Endothelial cell of umbilical vein (primary cell): ENCODE measurements at regions not wholly inside any gene's neighbourhood (a gene's known extent, or its start where the extent isn't known, plus 50 kb on each side); places are given as distances from the start of the nearest gene placed in this dataset.

Experiments used
- BruUV-seq: library from RNA; stranded (reverse); fragments of 400-500 nt; replicated peaks from 2 replicates; lab custom pipeline; 2021; lab: Mats Ljungman, UMichigan
- CTCF ChIA-PET: fragments of 300-600, 350-600 bp; sonication (Branson Sonifier 250); formaldehyde crosslinking; loops from one replicate; lab custom pipeline; 2021; ENCODE audit warnings: antibody characterized with exemption, inconsistent platforms; lab: Charles Lee
- POLR2A ChIA-PET: fragments of 300-600, 350-600 bp; sonication (Branson Sonifier 250); formaldehyde crosslinking; loops from one replicate; lab custom pipeline; 2021; ENCODE audit warnings: antibody characterized with exemption, inconsistent platforms; lab: Charles Lee
- DNase-seq: peaks from one replicate; pipeline ENCODE4 v3.0.0-alpha.2; 2011; ENCODE audit warnings: low read depth, low spot score
- FAIRE-seq: peaks from 2 replicates; lab custom pipeline; 2011; peaks lifted over from hg19 to GRCh38; lab: Jason Lieb, UNC
- H2AFZ ChIP-seq: 2 replicates; pipeline ENCODE4 v1.6.0; 2012; ENCODE audit warnings: low read depth, low read length, control low read depth, inconsistent platforms
- H3K27ac ChIP-seq: 2 replicates; pipeline ENCODE4 v1.5.1; 2011; ENCODE audit warnings: low read depth, mild to moderate bottlenecking, control low read depth, low read length, moderate library complexity; ENCODE audit not compliant: insufficient read depth
- H3K27me3 ChIP-seq, 2 experiments: 2 replicates each; pipeline versions ENCODE4 v1.6.0 to v1.6.1; 2011; ENCODE audit warnings: low read length in 2 of 2, mixed read lengths in 1 of 2; ENCODE audit not compliant: control insufficient read depth in 2 of 2, insufficient read depth in 2 of 2
- H3K36me3 ChIP-seq, 2 experiments: 2 replicates in 1 of 2; 3 replicates in 1 of 2; pipeline ENCODE4 v1.5.1; 2011; ENCODE audit warnings: low read length in 2 of 2, mild to moderate bottlenecking in 1 of 2, moderate library complexity in 1 of 2; ENCODE audit not compliant: control insufficient read depth in 2 of 2, insufficient read depth in 2 of 2; ENCODE audit errors: extremely low read depth in 1 of 2
- H3K4me1 ChIP-seq: 3 replicates; pipeline ENCODE4 v1.5.1; 2011; ENCODE audit warnings: mild to moderate bottlenecking, low read length; ENCODE audit not compliant: control insufficient read depth, insufficient read depth; ENCODE audit errors: extremely low read depth
- H3K4me2 ChIP-seq: 2 replicates; pipeline ENCODE4 v1.6.1; 2011; ENCODE audit warnings: low read length, control low read depth, mixed read lengths; ENCODE audit not compliant: insufficient read depth
- H3K4me3 ChIP-seq, 3 experiments: fragments of 200-600 bp in 1 of 3; sonication (generic), shearing (Covaris generic) in 1 of 3; replicated peaks in 1 of 3; 2 replicates each; pipeline ENCODE4 v1.5.1; 2011 to 2016; ENCODE audit warnings: control low read depth in 3 of 3, low read length in 3 of 3, mild to moderate bottlenecking in 2 of 3, inconsistent platforms in 1 of 3, low read depth in 1 of 3, moderate library complexity in 1 of 3; ENCODE audit not compliant: insufficient read depth in 1 of 3
- H3K79me2 ChIP-seq: 2 replicates; pipeline ENCODE4 v1.6.0; 2012; ENCODE audit warnings: low read length, inconsistent platforms; ENCODE audit not compliant: control insufficient read depth, insufficient read depth
- H3K9ac ChIP-seq: replicated peaks from 2 replicates; pipeline ENCODE3; 2011; ENCODE audit warnings: low read length, control low read depth; ENCODE audit not compliant: insufficient read depth; ENCODE audit errors: extremely low read depth
- H3K9me1 ChIP-seq: replicated peaks from 3 replicates; pipeline ENCODE4 v1.6.0; 2011; ENCODE audit warnings: mild to moderate bottlenecking, low read length; ENCODE audit not compliant: control insufficient read depth, insufficient read depth; ENCODE audit errors: extremely low read depth
- H3K9me3 ChIP-seq: replicated peaks from 2 replicates; pipeline ENCODE4 v1.5.1; 2012; ENCODE audit warnings: low read length, inconsistent platforms; ENCODE audit not compliant: control insufficient read depth, insufficient read depth
- H4K20me1 ChIP-seq: replicated peaks from 2 replicates; pipeline ENCODE3; 2011; ENCODE audit warnings: mild to moderate bottlenecking, low read length; ENCODE audit not compliant: control insufficient read depth, insufficient read depth; ENCODE audit errors: extremely low read depth
- CTCF ChIP-seq, 2 donors: IDR thresholded peaks; 1 replicate in 1 of 2; 2 replicates in 1 of 2; pipeline ENCODE4 v1.5.1; 2011; ENCODE audit warnings: low read length in 2 of 2, mild to moderate bottlenecking in 2 of 2, moderate library complexity in 2 of 2, control low read depth in 1 of 2, inconsistent platforms in 1 of 2, low read depth in 1 of 2; ENCODE audit not compliant: insufficient read depth in 1 of 2; ENCODE audit errors: extremely low read depth in 1 of 2
- EZH2 ChIP-seq: IDR thresholded peaks from 2 replicates; pipeline ENCODE4 v1.6.1; 2012; ENCODE audit warnings: borderline replicate concordance, low read depth, mild to moderate bottlenecking, moderate library complexity, low read length, inconsistent platforms; ENCODE audit not compliant: severe bottlenecking
- FOS ChIP-seq: IDR thresholded peaks from 2 replicates; pipeline ENCODE4 v1.6.1; 2011; ENCODE audit warnings: mild to moderate bottlenecking, low read length, moderate library complexity, borderline replicate concordance; ENCODE audit not compliant: insufficient read depth
- GATA2 ChIP-seq: IDR thresholded peaks from 2 replicates; pipeline ENCODE4 v1.7.0; 2011; ENCODE audit warnings: low read depth, mild to moderate bottlenecking, moderate library complexity, mixed read lengths, low read length; ENCODE audit not compliant: insufficient read length, insufficient read depth
- JUN ChIP-seq: IDR thresholded peaks from 2 replicates; pipeline ENCODE4 v1.6.1; 2011; ENCODE audit warnings: borderline replicate concordance, low read depth; ENCODE audit not compliant: insufficient read length, insufficient read depth
- MYC ChIP-seq: IDR thresholded peaks from one replicate; pipeline ENCODE4 v1.6.1; 2011; ENCODE audit warnings: mild to moderate bottlenecking, low read depth, low read length
- POLR2A ChIP-seq: IDR thresholded peaks from 2 replicates; pipeline ENCODE4 v1.6.1; 2012; ENCODE audit warnings: low read depth, mild to moderate bottlenecking, control low read depth, low read length
- POLR2AphosphoS5 ChIP-seq: IDR thresholded peaks from 2 replicates; pipeline ENCODE4 v1.6.1; 2012; ENCODE audit warnings: low read depth, mild to moderate bottlenecking, control low read depth, low read length, moderate library complexity; ENCODE audit not compliant: insufficient read depth
- dilution Hi-C: fragments of 300-500 bp; cut with MboI; formaldehyde crosslinking; loops from one replicate; pipeline ENCODE4 v1.15.0; 2019; ENCODE audit warnings: low sequenced_read_pairs; ENCODE audit not compliant: extremely low pct_ligation_motif_present
- intact Hi-C: fragments of 100-400 bp; cut with micrococcal nuclease; formaldehyde crosslinking; loops from one replicate; pipeline ENCODE4 v1.10.0; 2022
- TF ChIP-seq, protein P1 (sequence below): IDR thresholded peaks from 2 replicates; pipeline ENCODE4 v1.6.1; 2011; ENCODE audit not compliant: insufficient read depth, insufficient read length

- H3K9ac ChIP-seq, result no peak overlapping the region
- DNase-seq, result no peak
- ChIA-PET CTCF (no interaction called here), POLR2A (no interaction called here)
- H3K4me1 ChIP-seq, result no peaks in the 10 kb centered on the region
- no peak overlapping the region for H3K4me3 ChIP-seq
- no peak for FAIRE-seq
- no peaks in the 10 kb centered on the region for H4K20me1 ChIP-seq
- no peaks in the 10 kb centered on the region for H3K27me3 ChIP-seq
- BruUV-seq, result no TSS peak
- H3K36me3 ChIP-seq, result no peaks in the 10 kb centered on the region
- TF ChIP-seq EZH2, result no peak
- TF ChIP-seq MYC, result no peak
- TF ChIP-seq GATA2, result no peak
- TF ChIP-seq JUN, result no peak
- no peak for TF ChIP-seq POLR2A
- TF ChIP-seq CTCF (IDR thresholded peaks at IDR 0.05; ENCODE audit: extremely low read depth in 1 of 2, insufficient read depth in 1 of 2, low read depth in 1 of 2, low read length in 2 of 2), result no peak
- TF ChIP-seq, protein P1, sequence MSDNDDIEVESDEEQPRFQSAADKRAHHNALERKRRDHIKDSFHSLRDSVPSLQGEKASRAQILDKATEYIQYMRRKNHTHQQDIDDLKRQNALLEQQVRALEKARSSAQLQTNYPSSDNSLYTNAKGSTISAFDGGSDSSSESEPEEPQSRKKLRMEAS, result no peak
- TF ChIP-seq POLR2AphosphoS5, result no peak
- TF ChIP-seq FOS, result no peak
- no peaks in the 10 kb centered on the region for H3K9me1 ChIP-seq
- dilution Hi-C loops, result no loop called here
- intact Hi-C loops, result no loop called here
- H3K79me2 ChIP-seq, result no peaks in the 10 kb centered on the region
- H3K4me2 ChIP-seq, result no peak overlapping the region
- H3K9me3 ChIP-seq, result peaks cover 1% of the 10 kb centered on the region
- H2AFZ ChIP-seq, result no peak overlapping the region
- no peak overlapping the region for H3K27ac ChIP-seq
These were observed 191.6 kb upstream of the MEIS2 start for GRCh38 chr15:37291920-37292319.
